ENCODE measurements at regions not wholly inside any gene's neighbourhood (a gene's known extent, or its start where the extent isn't known, plus 50 kb on each side); places are given as distances from the start of the nearest gene placed in this dataset.
"Not testable (repeated sequence)": the region's sequence is repeated elsewhere in the genome, so short reads cannot be mapped to it uniquely, and the experiment has no call there.

GRCh38 chr2:132038883-132039235, 122.9 kb downstream of the ANKRD30BL start:
- TF ChIP-seq POLR2A (IDR thresholded peaks at IDR 0.05); CTCF (IDR thresholded peaks at IDR 0.05 in 4 of 5, conservative IDR thresholded peaks at IDR 0.05 in 1 of 5): not testable (repeated sequence)

Data from gastrocnemius medialis (tissue), 4 donors.